IMR-90 (cell line): ENCODE measurements at regions not wholly inside any gene's neighbourhood (a gene's known extent, or its start where the extent isn't known, plus 50 kb on each side); places are given as distances from the start of the nearest gene placed in this dataset.
A peak's percentile ranks its signal among the peaks of the same experiment; 100 is the strongest.

ENCODE experiments used
- ATAC-seq: fragments of 200-7000 bp; cut with Tn5 transposase; 2 replicates; pipeline ENCODE4 v1.9.1; 2020; ENCODE audit warnings: low read depth, mild to moderate bottlenecking, moderate library complexity
- BruUV-seq: library from RNA; stranded (reverse); fragments of 400-500 nt; replicated peaks from 2 replicates; lab custom pipeline; 2021; lab: Mats Ljungman, UMichigan
- CTCF ChIA-PET: fragments of 300-600 bp; formaldehyde crosslinking; extraction: SDS; loops from one replicate; lab custom pipeline; 2021; ENCODE audit warnings: antibody characterized with exemption; lab: Yijun Ruan, JAX
- POLR2A ChIA-PET: fragments of 300-600 bp; sonication (Branson Sonifier 250); formaldehyde crosslinking; loops from one replicate; lab custom pipeline; 2022; ENCODE audit warnings: antibody characterized with exemption; ENCODE audit not compliant: unreplicated experiment; lab: Charles Lee
- DNase-seq: peaks from one replicate; pipeline ENCODE4 v3.0.0; 2013
- H2AFZ ChIP-seq: replicated peaks from 2 replicates; pipeline ENCODE3; 2013; ENCODE audit warnings: low read length, mild to moderate bottlenecking; ENCODE audit not compliant: poor library complexity
- H2AK5ac ChIP-seq: 2 replicates; pipeline ENCODE4 v1.6.1; 2013; ENCODE audit warnings: low read depth, low read length, inconsistent platforms
- H2AK9ac ChIP-seq: replicated peaks from 2 replicates; pipeline ENCODE3; 2013; ENCODE audit warnings: mild to moderate bottlenecking, low read depth, low read length, moderate library complexity; ENCODE audit not compliant: poor library complexity
- H2BK120ac ChIP-seq: 2 replicates; pipeline ENCODE4 v1.6.1; 2013; ENCODE audit warnings: low read depth, low read length, inconsistent platforms
- H2BK15ac ChIP-seq: 3 replicates; pipeline ENCODE4 v1.6.1; 2013; ENCODE audit warnings: low read depth, low read length, inconsistent platforms
- H2BK20ac ChIP-seq: 2 replicates; pipeline ENCODE4 v1.6.1; 2013; ENCODE audit warnings: low read depth, mild to moderate bottlenecking, inconsistent platforms, low read length, moderate library complexity
- H2BK5ac ChIP-seq: 2 replicates; pipeline ENCODE4 v1.6.1; 2013; ENCODE audit warnings: mild to moderate bottlenecking, low read depth, low read length, inconsistent platforms; ENCODE audit not compliant: poor library complexity, severe bottlenecking
- H3K14ac ChIP-seq: replicated peaks from 2 replicates; pipeline ENCODE4 v1.6.1; 2013; ENCODE audit warnings: low read depth, low read length, inconsistent platforms
- H3K18ac ChIP-seq: 2 replicates; pipeline ENCODE4 v1.6.1; 2013; ENCODE audit warnings: low read depth, low read length, control low read depth
- H3K23ac ChIP-seq: 2 replicates; pipeline ENCODE4 v1.6.1; 2013; ENCODE audit warnings: low read depth, low read length, inconsistent platforms
- H3K27ac ChIP-seq: 2 replicates; pipeline ENCODE4 v1.5.1; 2013; ENCODE audit warnings: mild to moderate bottlenecking, control low read depth, low read length; ENCODE audit not compliant: insufficient read depth
- H3K27me3 ChIP-seq: 2 replicates; pipeline ENCODE4 v1.6.1; 2013; ENCODE audit warnings: low read length; ENCODE audit not compliant: control insufficient read depth, insufficient read depth
- H3K36me3 ChIP-seq: 2 replicates; pipeline ENCODE4 v1.6.1; 2013; ENCODE audit warnings: low read length, mixed read lengths; ENCODE audit not compliant: control insufficient read depth, insufficient read depth
- H3K4ac ChIP-seq: 2 replicates; pipeline ENCODE4 v1.6.1; 2013; ENCODE audit warnings: low read depth, low read length, inconsistent platforms
- H3K4me1 ChIP-seq: 2 replicates; pipeline ENCODE4 v1.6.1; 2013; ENCODE audit warnings: low read length, mixed read lengths; ENCODE audit not compliant: control insufficient read depth, insufficient read depth
- H3K4me2 ChIP-seq: 2 replicates; pipeline ENCODE4 v1.6.1; 2013; ENCODE audit warnings: low read depth, mild to moderate bottlenecking, control low read depth, low read length, moderate library complexity
- H3K4me3 ChIP-seq: 2 replicates; pipeline ENCODE4 v1.5.1; 2013; ENCODE audit warnings: low read depth, mild to moderate bottlenecking, control low read depth, low read length, moderate library complexity; ENCODE audit not compliant: insufficient read depth
- H3K56ac ChIP-seq: 2 replicates; pipeline ENCODE4 v1.6.1; 2013; ENCODE audit warnings: low read length, inconsistent platforms; ENCODE audit not compliant: insufficient read depth; ENCODE audit errors: extremely low read depth
- H3K79me1 ChIP-seq, 2 experiments: 2 replicates each; pipeline ENCODE4 v1.6.1; 2013; ENCODE audit warnings: low read length in 2 of 2, inconsistent platforms in 1 of 2, low read depth in 1 of 2
- H3K9ac ChIP-seq: 2 replicates; pipeline ENCODE4 v1.6.1; 2013; ENCODE audit warnings: low read depth, low read length, control low read depth
- H3K9me1 ChIP-seq: 2 replicates; pipeline ENCODE4 v1.6.1; 2013; ENCODE audit warnings: low read length, inconsistent platforms; ENCODE audit not compliant: insufficient read depth
- H3K9me3 ChIP-seq: 2 replicates; pipeline ENCODE4 v1.6.1; 2013; ENCODE audit warnings: low read length; ENCODE audit not compliant: control insufficient read depth, insufficient read depth
- H4K20me1 ChIP-seq: 2 replicates; pipeline ENCODE4 v1.6.1; 2013; ENCODE audit warnings: low read length, inconsistent platforms; ENCODE audit not compliant: insufficient read depth
- H4K5ac ChIP-seq: 2 replicates; pipeline ENCODE4 v1.6.1; 2013; ENCODE audit warnings: mild to moderate bottlenecking, low read depth, low read length, control low read depth
- H4K8ac ChIP-seq, 2 experiments: 2 replicates each; pipeline ENCODE4 v1.6.1; 2013; ENCODE audit warnings: low read depth in 2 of 2, low read length in 2 of 2, control low read depth in 1 of 2, inconsistent platforms in 1 of 2
- H4K91ac ChIP-seq: 2 replicates; pipeline ENCODE4 v1.6.1; 2013; ENCODE audit warnings: low read depth, low read length, inconsistent platforms; ENCODE audit not compliant: insufficient read depth
- CEBPB ChIP-seq: IDR thresholded peaks from 2 replicates; pipeline ENCODE4 v1.6.1; 2012; ENCODE audit warnings: low read depth, low read length, improper control_type of control experiment
- CHD1 ChIP-seq: IDR thresholded peaks from 2 replicates; pipeline ENCODE4 v1.6.1; 2012; ENCODE audit warnings: low read depth, low read length, improper control_type of control experiment
- CTCF ChIP-seq: conservative IDR thresholded peaks from 2 replicates; pipeline ENCODE4 v1.5.1; 2012; ENCODE audit warnings: mild to moderate bottlenecking, low read depth, low read length, improper control_type of control experiment
- ELK1 ChIP-seq: fragments of 150-350 bp; IDR thresholded peaks from 2 replicates; pipeline ENCODE4 v1.6.1; 2016; ENCODE audit warnings: low read depth, mild to moderate bottlenecking, low read length, moderate library complexity, borderline replicate concordance
- FOS ChIP-seq: fragments of 150-350 bp; IDR thresholded peaks from 2 replicates; pipeline ENCODE4 v1.6.1; 2016; ENCODE audit warnings: low read depth, low read length
- MXI1 ChIP-seq: IDR thresholded peaks from 2 replicates; pipeline ENCODE4 v1.6.1; 2012; ENCODE audit warnings: low read depth, mild to moderate bottlenecking, low read length, moderate library complexity, borderline replicate concordance
- POLR2A ChIP-seq: IDR thresholded peaks from 2 replicates; pipeline ENCODE4 v1.6.1; 2012; ENCODE audit warnings: mild to moderate bottlenecking, low read depth, low read length
- RAD21 ChIP-seq: IDR thresholded peaks from 2 replicates; pipeline ENCODE4 v1.6.1; 2012; ENCODE audit warnings: low read length, improper control_type of control experiment
- RCOR1 ChIP-seq: IDR thresholded peaks from 2 replicates; pipeline ENCODE4 v1.6.1; 2012; ENCODE audit warnings: mild to moderate bottlenecking, low read length, improper control_type of control experiment; ENCODE audit not compliant: insufficient replicate concordance
- SMC3 ChIP-seq: fragments of 150-350 bp; IDR thresholded peaks from 2 replicates; pipeline ENCODE4 v1.6.1; 2016; ENCODE audit warnings: low read depth, mild to moderate bottlenecking, antibody characterized with exemption, low read length, moderate library complexity
- WGBS, 2 experiments: methylation state at CpG; one replicate each; pipeline versions ENCODE4 v1.1.5 to v1.1.7; 2013; ENCODE audit warnings: missing lambda C conversion rate in 2 of 2; ENCODE audit not compliant: insufficient read length in 1 of 2; ENCODE audit errors: extremely low coverage in 2 of 2; 5-methylcytosine and 5-hydroxymethylcytosine counted together
- dilution Hi-C: fragments of 300-500 bp; cut with HindIII; formaldehyde crosslinking; loops from one replicate; pipeline ENCODE4 v1.14.3; 2018; ENCODE audit warnings: low sequenced_read_pairs; ENCODE audit not compliant: unreplicated experiment
- in situ Hi-C: fragments of 300-500 bp; cut with MboI; formaldehyde crosslinking; loops from 3 replicates; pipeline ENCODE4 v1.14.3; 2019; ENCODE audit warnings: low sequenced_read_pairs, inconsistent platforms, mixed read lengths
- intact Hi-C: fragments of 100-400 bp; cut with micrococcal nuclease; formaldehyde crosslinking; loops from 2 replicates; pipeline ENCODE4 v1.10.0; 2022

GRCh38 chr5:40227366-40227765 is 452.3 kb upstream of the PTGER4 start:
- Histone ChIP-seq H3K14ac (no peak overlapping the region), H3K4me3 (no peak overlapping the region), H3K36me3 (no peaks in the 10 kb centered on the region), H3K27me3 (no peaks in the 10 kb centered on the region), H2BK20ac (no peak overlapping the region), H3K23ac (no peak overlapping the region), H3K79me1 (no peaks in the 10 kb centered on the region), H3K56ac (no peak overlapping the region), H3K9me3 (no peaks in the 10 kb centered on the region), H2AK5ac (no peak overlapping the region), H4K91ac (no peak overlapping the region), H2AFZ (no peak overlapping the region), H3K18ac (no peak overlapping the region), H3K4me1 (peaks cover 13% of the 10 kb centered on the region; the same call in 1 of the 2 replicates), H4K5ac (no peak overlapping the region), H3K27ac (no peak overlapping the region), H3K9ac (no peak overlapping the region), H2BK120ac (no peak overlapping the region), H3K9me1 (peaks cover 3% of the 10 kb centered on the region), H3K4ac (0 out of 2 replicates have a peak overlapping the region, but pooled peaks have one; percentile 2), H4K20me1 (no peaks in the 10 kb centered on the region), H4K8ac (no peak overlapping the region), H2BK5ac (peak overlapping the region; percentile 7), H2AK9ac (no peak overlapping the region), H3K4me2 (peak overlapping the region; percentile 25; the same call in 1 of the 2 replicates), H2BK15ac (no peak overlapping the region)
- ChIA-PET CTCF (interaction anchor here (1.2 kb wide), 1 partner anchor 17 kb away, joined by 3 read pairs; no protein-coding TSS in a partner anchor), POLR2A (no interaction called here)
- DNase-seq, result peak; percentile 91
- BruUV-seq, result no TSS peak
- 80% methylated on average over 1 of the region's 2 CpGs; no CpG with 5 or more reads in 1 of the 2 experiments for WGBS, 2 experiments
- intact Hi-C loops, result loop anchor here (2.0 kb wide), 1 partner anchor 453 kb away; no protein-coding TSS in a partner anchor
- in situ Hi-C loops, result loop anchor here (10.0 kb wide), 1 partner anchor 447 kb away; the partner anchor contains the start of gene PTGER4
- ATAC-seq, result peak; percentile 31
- dilution Hi-C loops, result no loop called here
- no peak for TF ChIP-seq CHD1
- TF ChIP-seq MXI1, result no peak
- TF ChIP-seq SMC3, result no peak
- no peak for TF ChIP-seq ELK1
- TF ChIP-seq FOS, result peak; percentile 43; the same call in 1 of the 2 replicates
- no peak for TF ChIP-seq CTCF
- peak; percentile 81 for TF ChIP-seq CEBPB
- no peak for TF ChIP-seq RAD21
- no peak for TF ChIP-seq POLR2A
- TF ChIP-seq RCOR1, result no peak
